ENCODE measurements at regions not wholly inside any gene's neighbourhood (a gene's known extent, or its start where the extent isn't known, plus 50 kb on each side); places are given as distances from the start of the nearest gene placed in this dataset.

GRCh38 chr6:139605350-139605749 lies 230.9 kb upstream of the CITED2 start:
- peak overlapping the region in 1 of 4 donors; percentile 19 for H3K27ac ChIP-seq
- H3K36me3 ChIP-seq = no peaks in the 10 kb centered on the region
- WGBS, 2 donors (ENCODE audit: low coverage in 1 of 2) = 47 to 63% methylated on average over 3 of the region's 3 CpGs
- no peaks in the 10 kb centered on the region for H3K27me3 ChIP-seq
- peaks cover 0 to 14% (median 0%) of the 10 kb centered on the region in 3 donors for H3K4me1 ChIP-seq
- ATAC-seq = peak; percentile 80
- H3K4me3 ChIP-seq = no peak overlapping the region
- no peaks in the 10 kb centered on the region for H3K9me3 ChIP-seq
- TF ChIP-seq, protein P1, sequence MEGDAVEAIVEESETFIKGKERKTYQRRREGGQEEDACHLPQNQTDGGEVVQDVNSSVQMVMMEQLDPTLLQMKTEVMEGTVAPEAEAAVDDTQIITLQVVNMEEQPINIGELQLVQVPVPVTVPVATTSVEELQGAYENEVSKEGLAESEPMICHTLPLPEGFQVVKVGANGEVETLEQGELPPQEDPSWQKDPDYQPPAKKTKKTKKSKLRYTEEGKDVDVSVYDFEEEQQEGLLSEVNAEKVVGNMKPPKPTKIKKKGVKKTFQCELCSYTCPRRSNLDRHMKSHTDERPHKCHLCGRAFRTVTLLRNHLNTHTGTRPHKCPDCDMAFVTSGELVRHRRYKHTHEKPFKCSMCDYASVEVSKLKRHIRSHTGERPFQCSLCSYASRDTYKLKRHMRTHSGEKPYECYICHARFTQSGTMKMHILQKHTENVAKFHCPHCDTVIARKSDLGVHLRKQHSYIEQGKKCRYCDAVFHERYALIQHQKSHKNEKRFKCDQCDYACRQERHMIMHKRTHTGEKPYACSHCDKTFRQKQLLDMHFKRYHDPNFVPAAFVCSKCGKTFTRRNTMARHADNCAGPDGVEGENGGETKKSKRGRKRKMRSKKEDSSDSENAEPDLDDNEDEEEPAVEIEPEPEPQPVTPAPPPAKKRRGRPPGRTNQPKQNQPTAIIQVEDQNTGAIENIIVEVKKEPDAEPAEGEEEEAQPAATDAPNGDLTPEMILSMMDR (IDR thresholded peaks at IDR 0.05) = no peak
- TF ChIP-seq POLR2A (IDR thresholded peaks at IDR 0.05) (no peak), POLR2AphosphoS5 (IDR thresholded peaks at IDR 0.05) (no peak)

DNA sequence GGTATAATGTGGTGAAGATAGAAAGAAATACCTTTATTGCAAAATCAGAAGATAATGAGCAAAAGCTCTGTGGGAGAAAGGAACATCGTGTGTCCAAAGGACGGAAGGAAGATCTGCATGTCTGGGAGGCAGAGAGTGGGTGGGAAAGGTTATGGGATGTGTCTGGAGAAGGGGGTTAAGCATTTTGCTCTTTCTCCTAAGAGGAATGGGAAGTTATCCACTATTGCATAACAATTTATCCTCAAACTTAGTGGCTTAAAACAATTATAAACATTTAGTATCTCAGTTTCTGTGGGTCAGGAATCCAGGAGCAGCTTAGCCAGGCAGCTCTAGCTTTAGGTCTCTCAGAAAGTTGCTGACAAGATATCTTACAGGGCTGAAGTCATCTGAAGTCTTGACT lies 229.1 kb upstream of the CITED2 start:
- WGBS, 2 donors (ENCODE audit: low coverage in 1 of 2) = 69 to 72% methylated on average over 2 of the region's 2 CpGs
- ATAC-seq = no peak
- Histone ChIP-seq H3K4me1 (peaks cover under 1 to 20% (median 4%) of the 10 kb centered on the region in 3 donors), H3K9me3 (no peaks in the 10 kb centered on the region), H3K4me3 (no peak overlapping the region), H3K27ac (no peak overlapping the region), H3K27me3 (no peaks in the 10 kb centered on the region), H3K36me3 (no peaks in the 10 kb centered on the region)
- TF ChIP-seq EP300 (IDR thresholded peaks at IDR 0.05) (no peak), POLR2AphosphoS5 (IDR thresholded peaks at IDR 0.05) (no peak), POLR2A (IDR thresholded peaks at IDR 0.05) (no peak)
- TF ChIP-seq, protein P1 (IDR thresholded peaks at IDR 0.05) = no peak

GRCh38 chr6:139602577-139602976 lies 228.1 kb upstream of the CITED2 start:
- TF ChIP-seq POLR2AphosphoS5 (IDR thresholded peaks at IDR 0.05) (no peak), POLR2A (IDR thresholded peaks at IDR 0.05) (no peak), EP300 (IDR thresholded peaks at IDR 0.05) (no peak)
- TF ChIP-seq, protein P1 (IDR thresholded peaks at IDR 0.05) = no peak
- peaks cover 4 to 20% (median 7%) of the 10 kb centered on the region in 3 donors for H3K4me1 ChIP-seq
- H3K9me3 ChIP-seq = no peaks in the 10 kb centered on the region
- ATAC-seq = no peak
- no peak overlapping the region for H3K27ac ChIP-seq
- no peak overlapping the region for H3K4me3 ChIP-seq
- WGBS, 2 donors (ENCODE audit: low coverage in 1 of 2) = 83 to 100% methylated on average over 1 to 2 of the region's 2 CpGs
- no peaks in the 10 kb centered on the region for H3K36me3 ChIP-seq
- H3K27me3 ChIP-seq = no peaks in the 10 kb centered on the region

DNA sequence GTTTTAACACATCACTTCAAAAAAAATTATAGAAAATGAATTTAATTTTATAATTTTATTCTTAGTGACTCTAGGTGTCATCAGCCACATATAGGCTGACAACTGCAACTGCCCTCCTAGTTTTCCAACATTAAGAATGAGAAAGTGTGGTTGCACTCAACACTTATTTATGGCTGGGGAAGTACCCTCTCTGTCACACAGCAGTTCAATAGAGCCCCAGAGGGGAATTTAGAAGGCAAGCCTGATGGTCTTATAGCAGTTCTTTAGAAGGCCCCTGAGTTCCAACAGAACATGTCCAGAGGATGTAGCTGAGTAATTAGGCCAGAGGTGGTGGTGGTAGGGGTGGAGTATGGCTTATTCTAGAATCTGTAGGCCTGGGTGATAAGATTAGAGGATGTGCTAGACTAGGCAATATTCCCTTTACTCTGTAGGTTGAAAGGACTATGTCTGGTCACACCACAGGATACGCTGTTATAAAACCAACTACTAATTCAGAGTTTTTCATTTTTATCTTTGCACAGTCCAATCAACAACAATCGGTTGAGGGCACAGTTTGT lies 226.5 kb upstream of the CITED2 start:
- no peaks in the 10 kb centered on the region for H3K36me3 ChIP-seq
- TF ChIP-seq EP300 (IDR thresholded peaks at IDR 0.05) = no peak
- TF ChIP-seq, protein P1 (IDR thresholded peaks at IDR 0.05) = no peak
- TF ChIP-seq POLR2AphosphoS5 (IDR thresholded peaks at IDR 0.05) = no peak
- TF ChIP-seq POLR2A (IDR thresholded peaks at IDR 0.05) = no peak
- no peak for ATAC-seq
- 100% methylated on average over 1 to 2 of the region's 2 CpGs for WGBS, 2 donors (ENCODE audit: low coverage in 1 of 2)
- H3K27ac ChIP-seq = no peak overlapping the region
- peaks cover 12 to 33% (median 16%) of the 10 kb centered on the region in 3 donors for H3K4me1 ChIP-seq
- H3K27me3 ChIP-seq = no peaks in the 10 kb centered on the region
- no peaks in the 10 kb centered on the region for H3K9me3 ChIP-seq
- no peak overlapping the region for H3K4me3 ChIP-seq

- H3K36me3 ChIP-seq = no peaks in the 10 kb centered on the region
- peaks cover 16 to 40% (median 17%) of the 10 kb centered on the region in 3 donors for H3K4me1 ChIP-seq
- TF ChIP-seq POLR2AphosphoS5 (IDR thresholded peaks at IDR 0.05) (no peak), EP300 (IDR thresholded peaks at IDR 0.05) (no peak), POLR2A (IDR thresholded peaks at IDR 0.05) (no peak)
- TF ChIP-seq, protein P1 (IDR thresholded peaks at IDR 0.05) = no peak
- no peaks in the 10 kb centered on the region for H3K27me3 ChIP-seq
- H3K27ac ChIP-seq = peak overlapping the region in 1 of 4 donors; percentile 87
- no peak overlapping the region for H3K4me3 ChIP-seq
- 88 to 100% methylated on average over 1 to 3 of the region's 3 CpGs for WGBS, 2 donors (ENCODE audit: low coverage in 1 of 2)
- H3K9me3 ChIP-seq = no peaks in the 10 kb centered on the region
- no peak for ATAC-seq
These were observed 225.9 kb upstream of the CITED2 start for GRCh38 chr6:139600343-139600742.
